T-cell (primary cell): ENCODE measurements at regions not wholly inside any gene's neighbourhood (a gene's known extent, or its start where the extent isn't known, plus 50 kb on each side); places are given as distances from the start of the nearest gene placed in this dataset.

Experiments used
- ATAC-seq, 4 experiments: fragments of 200-7000 bp in 3 of 4; fragments of 150-1000 bp in 1 of 4; cut with Tn5 transposase; replicated peaks in 1 of 4; 1 replicate in 3 of 4; 2 replicates in 1 of 4; pipeline ENCODE4 v1.10.0; 2021; ENCODE audit warnings: moderate library complexity in 3 of 4, mild to moderate bottlenecking in 2 of 4, moderate number of reproducible peaks in 1 of 4
- CTCF ChIA-PET, 2 donors: fragments of 300-600 bp; sonication (Branson Sonifier 250); formaldehyde crosslinking; loops; one replicate each; lab custom pipeline; 2022; ENCODE audit warnings: antibody characterized with exemption in 2 of 2; lab: Charles Lee
- POLR2A ChIA-PET, 2 donors: fragments of 300-600 bp; sonication (Branson Sonifier 250); formaldehyde crosslinking; loops; one replicate each; lab custom pipeline; 2022; ENCODE audit warnings: antibody characterized with exemption in 2 of 2; lab: Charles Lee
- DNase-seq, 35 experiments: peaks; one replicate each; pipeline versions ENCODE4 v3.0.0 to v3.0.0-alpha.2; 2013 to 2023
- H3K27ac ChIP-seq: one replicate; pipeline ENCODE4 v1.5.1; 2013; ENCODE audit warnings: low read length
- H3K27me3 ChIP-seq, 2 experiments: replicated peaks in 1 of 2; 1 replicate in 1 of 2; 2 replicates in 1 of 2; pipeline versions ENCODE4 v1.6.1 to v1.7.0; 2013; ENCODE audit warnings: low read length in 1 of 2, mixed read lengths in 1 of 2; ENCODE audit not compliant: control insufficient read depth in 2 of 2, insufficient read depth in 2 of 2; ENCODE audit errors: extremely low read depth in 1 of 2
- H3K36me3 ChIP-seq, 2 donors: 1 replicate in 1 of 2; 2 replicates in 1 of 2; pipeline versions ENCODE4 v1.6.1 to v1.7.0; 2013; ENCODE audit warnings: low read length in 1 of 2; ENCODE audit not compliant: control insufficient read depth in 2 of 2, insufficient read depth in 1 of 2; ENCODE audit errors: extremely low read depth in 1 of 2
- H3K4me1 ChIP-seq, 2 experiments: 1 replicate in 1 of 2; 2 replicates in 1 of 2; pipeline versions ENCODE4 v1.6.1 to v1.7.0; 2013; ENCODE audit warnings: low read length in 2 of 2, mixed read lengths in 1 of 2; ENCODE audit not compliant: insufficient read depth in 2 of 2, control insufficient read depth in 1 of 2; ENCODE audit errors: extremely low read depth in 1 of 2
- H3K4me3 ChIP-seq, 2 donors: 1 replicate in 1 of 2; 2 replicates in 1 of 2; pipeline versions ENCODE4 v1.5.1 to v1.7.0; 2013; ENCODE audit warnings: mild to moderate bottlenecking in 2 of 2, low read length in 1 of 2, moderate library complexity in 1 of 2; ENCODE audit not compliant: control insufficient read depth in 1 of 2; ENCODE audit errors: extremely low read depth in 1 of 2
- H3K9me3 ChIP-seq: 2 replicates; pipeline ENCODE4 v1.7.0; 2013
- H3K27ac Mint-ChIP-seq, 2 donors: one replicate each; pipeline ENCODE4 v1.8.0; 2020 to 2021; ENCODE audit warnings: mild to moderate bottlenecking in 2 of 2, mixed read lengths in 2 of 2
- H3K27me3 Mint-ChIP-seq, 2 donors: one replicate each; pipeline ENCODE4 v1.8.0; 2021 to 2022; ENCODE audit warnings: mixed read lengths in 2 of 2
- H3K36me3 Mint-ChIP-seq: one replicate; pipeline ENCODE4 v1.8.0; 2021; ENCODE audit warnings: mixed read lengths
- H3K4me1 Mint-ChIP-seq, 3 donors: one replicate each; pipeline ENCODE4 v1.8.0; 2020 to 2022; ENCODE audit warnings: mixed read lengths in 3 of 3, mild to moderate bottlenecking in 1 of 3
- H3K4me3 Mint-ChIP-seq, 3 donors: one replicate each; pipeline ENCODE4 v1.8.0; 2020 to 2022; ENCODE audit warnings: mild to moderate bottlenecking in 3 of 3, mixed read lengths in 3 of 3, moderate library complexity in 3 of 3
- H3K9me3 Mint-ChIP-seq, 3 donors: one replicate each; pipeline ENCODE4 v1.8.0; 2020 to 2022; ENCODE audit warnings: mixed read lengths in 3 of 3
- WGBS: methylation state at CpG from one replicate; pipeline ENCODE4 v1.1.5; 2013; ENCODE audit warnings: missing lambda C conversion rate; ENCODE audit not compliant: insufficient coverage; 5-methylcytosine and 5-hydroxymethylcytosine counted together

DNA sequence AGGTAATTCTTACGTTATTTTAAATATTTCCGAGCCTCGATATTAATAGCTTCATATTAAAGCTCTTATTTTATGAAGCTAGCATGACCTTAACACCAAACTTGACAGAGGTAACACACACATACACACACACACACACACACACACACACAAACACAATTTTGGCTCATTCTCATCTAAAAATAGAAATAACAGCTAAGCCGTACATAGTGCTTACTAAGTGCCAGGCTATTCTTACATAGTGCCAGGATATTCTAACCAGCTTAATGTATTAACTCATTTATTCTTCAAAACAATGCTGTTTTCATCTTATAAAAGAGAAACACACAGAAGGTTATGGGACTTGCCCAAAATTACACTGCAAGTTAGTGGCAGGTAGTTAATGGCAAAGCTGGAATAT lies 87.0 kb upstream of the BLTP1 start:
- Histone ChIP-seq H3K36me3 (no peaks in the 10 kb centered on the region), H3K9me3 (no peaks in the 10 kb centered on the region), H3K4me3 (no peak overlapping the region), H3K4me1 (no peaks in the 10 kb centered on the region), H3K27me3 (peaks cover 0 to 4% of the 10 kb centered on the region in 2 experiments), H3K27ac (no peak overlapping the region)
- no peak overlapping the region for H3K4me3 Mint-ChIP-seq
- no peaks in the 10 kb centered on the region for H3K36me3 Mint-ChIP-seq
- H3K27ac Mint-ChIP-seq, result no peak overlapping the region
- ATAC-seq, result no peak
- peaks cover 0 to 3% of the 10 kb centered on the region in 2 donors for H3K27me3 Mint-ChIP-seq
- ChIA-PET POLR2A (no interaction called here), CTCF (no interaction called here)
- H3K4me1 Mint-ChIP-seq, result no peaks in the 10 kb centered on the region
- DNase-seq, result no peak
- no CpG with 5 or more reads among the region's 4 CpGs for WGBS
- H3K9me3 Mint-ChIP-seq, result no peaks in the 10 kb centered on the region

DNA sequence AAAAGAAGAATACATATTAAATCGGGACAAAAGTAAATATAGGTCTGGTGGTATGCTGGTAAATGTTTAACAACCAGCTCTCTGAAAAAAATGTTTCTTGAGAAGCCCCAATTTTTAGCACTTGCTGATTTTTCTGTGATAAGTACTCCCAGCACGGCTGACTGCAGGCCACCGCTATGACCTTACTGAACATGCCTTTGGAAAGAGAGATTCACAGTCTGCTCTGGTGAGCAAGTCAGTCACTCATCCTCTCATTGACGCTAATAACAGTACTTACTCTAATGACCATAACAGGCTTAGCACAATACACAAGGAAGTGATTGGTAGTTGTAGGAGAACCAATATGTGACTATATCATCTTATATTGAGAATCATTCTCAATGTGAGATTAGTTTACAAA lies 98.9 kb upstream of the BLTP1 start:
- Histone ChIP-seq H3K4me3 (no peak overlapping the region), H3K4me1 (no peaks in the 10 kb centered on the region), H3K27me3 (no peaks in the 10 kb centered on the region), H3K36me3 (no peaks in the 10 kb centered on the region), H3K27ac (no peak overlapping the region), H3K9me3 (no peaks in the 10 kb centered on the region)
- Mint-ChIP-seq H3K36me3 (no peaks in the 10 kb centered on the region), H3K27ac (no peak overlapping the region), H3K4me3 (no peak overlapping the region), H3K9me3 (no peaks in the 10 kb centered on the region), H3K27me3 (no peaks in the 10 kb centered on the region), H3K4me1 (no peaks in the 10 kb centered on the region)
- ATAC-seq (no peak), DNase-seq (no peak)
- WGBS, result 100% methylated on average over 1 of the region's 4 CpGs
- CTCF ChIA-PET, result no interaction called here
- POLR2A ChIA-PET, result no interaction called here

DNA sequence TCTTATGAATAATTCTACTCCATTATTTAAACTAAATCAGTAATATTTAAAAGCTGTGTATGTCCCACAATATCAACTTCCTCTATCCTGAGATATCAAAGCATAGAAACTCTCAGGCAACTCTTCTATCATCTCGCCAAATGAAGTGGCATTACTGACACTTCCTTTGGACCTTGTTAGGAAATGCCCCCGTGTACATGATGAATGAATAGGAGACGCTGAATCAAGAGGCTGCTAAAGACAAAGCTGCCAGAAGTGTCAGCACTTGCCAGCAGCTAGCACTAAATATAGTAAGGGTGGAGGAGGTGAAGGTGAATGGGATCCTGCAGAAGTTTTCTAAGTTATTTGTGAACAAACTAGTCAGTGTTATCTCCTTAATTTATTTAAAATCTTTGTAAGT lies 99.5 kb upstream of the BLTP1 start:
- H3K9me3 ChIP-seq, result no peaks in the 10 kb centered on the region
- Mint-ChIP-seq H3K9me3 (no peaks in the 10 kb centered on the region), H3K4me3 (no peak overlapping the region), H3K27ac (no peak overlapping the region), H3K4me1 (peaks cover 0 to 3% (median 2%) of the 10 kb centered on the region in 3 donors), H3K27me3 (no peaks in the 10 kb centered on the region), H3K36me3 (no peaks in the 10 kb centered on the region)
- no peaks in the 10 kb centered on the region for H3K27me3 ChIP-seq
- DNase-seq (no peak), ATAC-seq (no peak)
- WGBS, result no CpG with 5 or more reads among the region's 3 CpGs
- ChIA-PET CTCF (no interaction called here), POLR2A (no interaction called here)
- no peak overlapping the region for H3K27ac ChIP-seq
- no peak overlapping the region for H3K4me3 ChIP-seq
- H3K4me1 ChIP-seq, result no peaks in the 10 kb centered on the region
- H3K36me3 ChIP-seq, result no peaks in the 10 kb centered on the region

DNA sequence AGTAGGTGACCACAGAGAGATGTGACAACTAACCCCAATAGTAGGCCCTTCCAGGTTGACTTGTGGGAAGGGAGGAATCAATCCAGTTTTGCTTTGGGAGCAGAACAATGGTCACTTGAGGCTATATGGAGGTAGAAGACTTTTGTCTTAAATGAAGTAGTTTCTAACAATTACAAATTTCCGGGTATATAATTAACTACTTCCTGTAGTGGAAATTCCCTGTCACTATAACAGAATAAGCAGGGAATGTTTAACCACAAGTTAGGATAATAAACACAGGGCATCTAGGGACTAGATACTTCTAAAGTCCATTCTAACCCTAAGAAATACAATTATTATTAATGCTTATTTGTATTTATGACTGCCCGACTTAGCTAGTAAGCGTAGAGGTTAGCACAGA lies 99.0 kb upstream of the TRPC3 start:
- Histone ChIP-seq H3K27me3 (no peaks in the 10 kb centered on the region), H3K9me3 (no peaks in the 10 kb centered on the region), H3K27ac (no peak overlapping the region), H3K4me1 (no peaks in the 10 kb centered on the region), H3K4me3 (no peak overlapping the region), H3K36me3 (no peaks in the 10 kb centered on the region)
- H3K27ac Mint-ChIP-seq, result no peak overlapping the region
- no peaks in the 10 kb centered on the region for H3K36me3 Mint-ChIP-seq
- H3K27me3 Mint-ChIP-seq, result no peaks in the 10 kb centered on the region
- ChIA-PET POLR2A (no interaction called here), CTCF (no interaction called here)
- 100% methylated on average over 1 of the region's 3 CpGs for whole genome bisulfite sequencing
- ATAC-seq (no peak), DNase-seq (no peak)
- H3K9me3 Mint-ChIP-seq, result no peaks in the 10 kb centered on the region
- peaks cover 0 to 3% (median 2%) of the 10 kb centered on the region in 3 donors for H3K4me1 Mint-ChIP-seq
- no peak overlapping the region for H3K4me3 Mint-ChIP-seq

DNA sequence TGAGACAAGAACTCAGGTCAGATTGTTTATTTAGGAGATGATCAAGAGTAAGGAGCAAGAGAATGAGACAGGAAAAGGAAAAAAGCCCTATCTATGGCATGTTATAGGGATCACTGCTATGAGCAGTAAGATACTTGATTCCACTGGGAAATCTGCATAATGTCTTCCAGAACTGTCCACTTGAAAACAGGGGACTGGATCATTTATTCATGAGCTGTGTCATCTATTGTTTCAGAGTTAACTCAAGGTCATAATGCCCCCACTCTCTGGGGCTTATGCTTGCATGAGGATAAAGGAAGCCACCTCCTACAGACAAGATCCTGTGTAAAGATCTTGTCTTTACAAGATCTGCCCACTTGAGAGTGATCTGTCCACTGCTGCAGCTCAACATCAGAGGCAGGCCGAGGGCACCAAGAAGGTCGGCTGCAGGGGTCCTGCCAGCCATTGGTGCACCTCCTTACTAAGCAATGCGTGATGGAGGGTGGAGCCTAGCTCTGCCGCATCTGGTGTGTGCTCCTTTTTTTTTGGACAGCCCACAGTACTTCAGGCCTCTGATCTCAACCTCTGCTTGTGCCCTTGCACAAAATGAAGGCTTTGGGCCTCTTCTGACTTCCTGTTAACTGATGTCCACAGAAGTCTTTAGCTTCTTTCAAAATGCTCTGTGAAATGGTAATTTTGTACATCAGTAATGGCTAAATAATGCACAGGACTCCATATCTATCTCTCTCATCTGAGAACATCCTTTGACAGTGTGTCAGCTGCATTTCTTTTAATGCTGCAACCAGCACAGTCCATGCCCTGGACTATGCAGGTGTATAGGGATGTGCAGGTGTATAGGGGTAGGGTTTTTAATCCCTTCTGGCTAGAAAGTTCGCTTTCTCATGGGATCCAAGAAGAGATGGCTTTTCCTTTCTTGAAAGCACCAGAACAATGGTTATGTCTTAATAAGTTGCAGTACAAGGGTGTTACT lies 95.9 kb upstream of the TRPC3 start:
- H3K4me3 Mint-ChIP-seq, result no peak overlapping the region
- peaks cover 0 to 3% (median 2%) of the 10 kb centered on the region in 3 donors for H3K4me1 Mint-ChIP-seq
- no peaks in the 10 kb centered on the region for H3K4me1 ChIP-seq
- peaks cover 0 to 4% (median 0%) of the 10 kb centered on the region in 3 donors for H3K9me3 Mint-ChIP-seq
- H3K4me3 ChIP-seq, result no peak overlapping the region
- no peaks in the 10 kb centered on the region for H3K36me3 ChIP-seq
- H3K27ac ChIP-seq, result no peak overlapping the region
- no peaks in the 10 kb centered on the region for H3K36me3 Mint-ChIP-seq
- no peaks in the 10 kb centered on the region for H3K27me3 Mint-ChIP-seq
- no peak for ATAC-seq
- ChIA-PET CTCF (no interaction called here), POLR2A (interaction anchor here in 1 of 2 donors (0.7 kb wide), 1 partner anchor 1822 kb away, joined by 3 read pairs; no protein-coding TSS in a partner anchor)
- no peaks in the 10 kb centered on the region for H3K27me3 ChIP-seq
- no peaks in the 10 kb centered on the region for H3K9me3 ChIP-seq
- no peak overlapping the region for H3K27ac Mint-ChIP-seq
- DNase-seq, result no peak
- WGBS, result 90% methylated on average over 4 of the region's 5 CpGs

DNA sequence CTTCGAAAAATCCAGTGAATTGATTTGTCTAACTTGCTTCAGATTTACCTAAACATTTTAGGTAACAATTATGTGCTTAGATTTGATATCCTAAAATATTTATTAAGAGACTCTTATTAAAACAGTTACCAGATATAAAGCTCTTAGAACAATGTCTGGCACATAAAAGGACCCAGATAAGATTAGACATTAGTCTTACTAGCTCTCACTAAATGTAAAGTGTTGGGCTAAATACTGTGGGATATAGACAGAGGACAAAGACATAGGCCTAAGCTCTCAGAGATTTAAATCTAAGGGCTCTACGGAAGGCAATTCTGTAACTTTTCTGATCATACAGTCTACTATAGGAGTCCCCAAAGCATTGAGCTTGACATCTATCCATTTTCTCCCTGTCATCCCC lies 94.4 kb upstream of the TRPC3 start:
- Histone ChIP-seq H3K27me3 (no peaks in the 10 kb centered on the region), H3K4me3 (no peak overlapping the region), H3K27ac (no peak overlapping the region), H3K9me3 (no peaks in the 10 kb centered on the region), H3K36me3 (no peaks in the 10 kb centered on the region), H3K4me1 (no peaks in the 10 kb centered on the region)
- 100% methylated on average over 1 of the region's 2 CpGs for WGBS
- Mint-ChIP-seq H3K9me3 (peaks cover 0 to 4% (median 0%) of the 10 kb centered on the region in 3 donors), H3K4me1 (peaks cover 0 to 3% (median 2%) of the 10 kb centered on the region in 3 donors), H3K4me3 (no peak overlapping the region), H3K36me3 (no peaks in the 10 kb centered on the region), H3K27ac (no peak overlapping the region), H3K27me3 (peaks cover 3 to 8% of the 10 kb centered on the region in 2 donors)
- CTCF ChIA-PET, result no interaction called here
- ATAC-seq, result no peak
- no peak for DNase-seq
- POLR2A ChIA-PET, result interaction anchor here in 1 of 2 donors (0.5 kb wide), 1 partner anchor 884 kb away, joined by 4 read pairs; no protein-coding TSS in a partner anchor
